ENCODE measurements at regions not wholly inside any gene's neighbourhood (a gene's known extent, or its start where the extent isn't known, plus 50 kb on each side); places are given as distances from the start of the nearest gene placed in this dataset.

GRCh38 chr11:134802598-134802997, 390.6 kb upstream of the B3GAT1 start:
- no peaks in the 10 kb centered on the region for H3K36me3 Mint-ChIP-seq (ENCODE audit: insufficient read depth in 1 of 3, low read depth in 3 of 3)
- Histone ChIP-seq H4K8ac (replicated peaks; ENCODE audit: insufficient read length, low read depth, low read length) (no peak overlapping the region), H2BK5ac (ENCODE audit: insufficient read length, low read length) (no peak overlapping the region), H3K56ac (ENCODE audit: insufficient read length, low read depth, low read length) (no peak overlapping the region), H3K27me3 (ENCODE audit: insufficient read depth, low read length) (no peaks in the 10 kb centered on the region), H4K91ac (ENCODE audit: insufficient read length, low read depth, low read length) (no peak overlapping the region), H3K23me2 (ENCODE audit: insufficient read length, low read depth, low read length, poor library complexity, severe bottlenecking) (no peaks in the 10 kb centered on the region), H2BK20ac (ENCODE audit: low read depth, low read length, poor library complexity, severe bottlenecking) (no peak overlapping the region), H3K27ac (ENCODE audit: insufficient read length, low read depth, low read length) (no peak overlapping the region), H3K18ac (ENCODE audit: insufficient read length, low read depth, low read length) (no peak overlapping the region), H3K4me1 (ENCODE audit: insufficient read depth, low read length) (peaks cover 4% of the 10 kb centered on the region; the same call in 1 of the 2 replicates), H2AFZ (ENCODE audit: low read length) (no peak overlapping the region), H3T11ph (ENCODE audit: low read length) (no peak overlapping the region), H3K4ac (ENCODE audit: low read depth, low read length) (no peak overlapping the region), H3K9me3 (ENCODE audit: control insufficient read depth, low read depth, low read length) (no peaks in the 10 kb centered on the region), H2AK5ac (ENCODE audit: insufficient read length, low read length) (no peak overlapping the region), H2BK15ac (ENCODE audit: low read depth, low read length) (no peak overlapping the region), H2BK12ac (ENCODE audit: insufficient read length, low read depth, low read length) (no peak overlapping the region), H3K79me2 (ENCODE audit: insufficient read depth, low read length) (no peaks in the 10 kb centered on the region), H3K23ac (ENCODE audit: insufficient read length, low read depth, low read length) (no peak overlapping the region), H3K9ac (ENCODE audit: extremely low read depth, insufficient read length, low read length) (no peak overlapping the region), H4K20me1 (ENCODE audit: control insufficient read depth, insufficient read depth, insufficient read length) (no peaks in the 10 kb centered on the region), H3K79me1 (ENCODE audit: insufficient read depth, low read depth, low read length, poor library complexity, severe bottlenecking) (no peaks in the 10 kb centered on the region), H2BK120ac (ENCODE audit: low read depth, low read length, poor library complexity, severe bottlenecking) (no peak overlapping the region), H3K14ac (ENCODE audit: insufficient read depth, low read length) (no peak overlapping the region), H4K5ac (ENCODE audit: insufficient read length, low read depth, low read length) (no peak overlapping the region), H3K4me2 (ENCODE audit: insufficient read depth, insufficient read length, low read length) (no peak overlapping the region)
- WGBS (ENCODE audit: extremely low coverage, insufficient read length, low lambda C conversion rate) = 100% methylated on average over 1 of the region's 3 CpGs
- no peak for DNase-seq
- H3K27me3 Mint-ChIP-seq (ENCODE audit: low read depth) = peaks cover 29% of the 10 kb centered on the region
- no peak overlapping the region for H3K4me3 Mint-ChIP-seq
- no peaks in the 10 kb centered on the region for H3K9me3 Mint-ChIP-seq
- TF ChIP-seq CTCF (conservative IDR thresholded peaks at IDR 0.05) = no peak
- H3K4me1 Mint-ChIP-seq = peaks cover 27 to 33% of the 10 kb centered on the region in 2 experiments
- no peak overlapping the region for H3K27ac Mint-ChIP-seq
